ENCODE measurements at regions not wholly inside any gene's neighbourhood (a gene's known extent, or its start where the extent isn't known, plus 50 kb on each side); places are given as distances from the start of the nearest gene placed in this dataset.

DNA sequence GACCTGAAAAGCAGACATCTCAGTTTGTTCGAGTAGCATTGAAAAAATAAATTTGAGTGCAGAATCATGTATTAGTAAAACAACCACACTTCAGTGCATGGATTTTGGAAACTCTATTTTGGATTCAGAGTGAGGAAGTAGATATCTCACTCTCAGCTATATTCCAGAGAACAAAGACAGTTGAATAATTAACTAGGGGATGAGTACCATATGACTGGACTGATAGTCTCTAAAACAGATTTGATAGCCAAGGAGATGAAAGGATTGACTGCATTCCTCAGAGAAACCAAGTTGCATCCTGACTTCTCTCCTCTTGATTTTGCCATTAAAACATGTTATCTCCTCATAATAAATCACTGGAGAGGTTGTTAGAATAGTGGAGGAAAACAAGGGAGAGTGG, 268.4 kb upstream of the SP4 start:
- no peak for DNase-seq

GRCh38 chr7:21160401-21160800, 267.5 kb upstream of the SP4 start:
- DNase-seq = no peak

DNA sequence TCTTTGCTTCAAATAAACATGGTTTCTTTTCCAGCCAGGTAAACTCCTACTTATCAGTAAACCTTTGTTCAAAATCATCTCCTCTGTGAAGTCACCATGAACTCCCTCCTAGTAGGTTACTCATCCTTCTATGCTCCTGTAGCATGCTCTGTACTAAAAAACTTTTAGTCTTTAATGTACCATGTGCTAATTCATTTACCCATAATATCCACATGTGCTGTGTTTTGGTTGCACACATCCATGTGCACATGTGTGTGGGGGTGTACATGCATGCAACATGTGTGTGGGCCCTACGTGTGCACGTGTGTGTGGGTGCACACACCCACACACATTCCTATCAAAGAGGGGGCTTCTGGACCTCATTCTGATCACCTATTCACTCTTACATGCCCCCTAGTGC, 259.9 kb upstream of the SP4 start:
- no peak for DNase-seq

DNA sequence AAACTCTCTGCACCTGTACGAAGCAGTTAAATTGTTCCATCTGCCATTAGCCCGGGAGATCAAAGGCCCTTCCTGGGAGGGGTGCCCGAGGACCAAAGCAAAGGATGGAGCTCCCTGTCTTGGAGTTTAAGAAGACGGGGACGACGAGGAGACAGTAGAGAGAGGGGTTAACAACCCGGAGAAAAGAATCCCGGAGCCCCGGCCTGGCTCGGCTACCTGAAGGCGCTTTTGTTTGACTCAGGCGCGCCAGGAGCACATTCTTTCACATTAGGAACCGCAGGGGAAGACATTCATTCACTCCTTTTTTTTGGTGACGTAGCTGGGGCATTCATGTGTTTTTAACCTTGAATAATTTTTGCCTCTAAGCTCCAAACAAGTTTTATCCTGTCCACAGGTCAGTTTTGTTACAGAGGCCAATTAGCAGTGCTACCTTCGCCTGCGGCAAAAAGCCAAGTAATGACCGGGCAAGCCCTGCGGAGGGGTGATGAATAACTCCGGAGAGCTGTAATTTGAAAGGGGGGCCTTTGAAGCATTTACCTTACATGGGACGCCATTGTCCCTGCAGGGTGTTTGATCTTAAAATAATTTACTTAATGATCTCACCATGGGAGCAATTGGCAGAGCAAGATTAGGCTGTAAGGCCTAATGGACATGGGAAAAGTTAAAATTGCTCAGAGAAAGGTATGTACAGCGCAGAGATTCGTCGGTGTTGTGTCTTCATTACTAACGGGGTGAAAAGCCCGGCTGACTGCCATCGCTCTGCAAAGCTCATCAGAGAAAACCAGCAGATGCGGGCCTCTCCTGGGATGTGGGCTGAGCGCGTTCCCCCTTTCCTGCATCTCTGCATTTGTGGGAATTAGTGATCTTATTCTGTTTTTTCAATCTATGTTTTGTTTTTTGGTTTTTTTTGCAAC, 258.0 kb upstream of the SP4 start:
- DNase-seq = no peak

GRCh38 chr7:21172800-21173199, 255.1 kb upstream of the SP4 start:
- DNase-seq = no peak

- DNase-seq = no peak
Measured at GRCh38 chr7:21173436-21173835, 254.4 kb upstream of the SP4 start.

- DNase-seq = no peak
Measured at GRCh38 chr7:21175714-21176113, 252.2 kb upstream of the SP4 start.

DNA sequence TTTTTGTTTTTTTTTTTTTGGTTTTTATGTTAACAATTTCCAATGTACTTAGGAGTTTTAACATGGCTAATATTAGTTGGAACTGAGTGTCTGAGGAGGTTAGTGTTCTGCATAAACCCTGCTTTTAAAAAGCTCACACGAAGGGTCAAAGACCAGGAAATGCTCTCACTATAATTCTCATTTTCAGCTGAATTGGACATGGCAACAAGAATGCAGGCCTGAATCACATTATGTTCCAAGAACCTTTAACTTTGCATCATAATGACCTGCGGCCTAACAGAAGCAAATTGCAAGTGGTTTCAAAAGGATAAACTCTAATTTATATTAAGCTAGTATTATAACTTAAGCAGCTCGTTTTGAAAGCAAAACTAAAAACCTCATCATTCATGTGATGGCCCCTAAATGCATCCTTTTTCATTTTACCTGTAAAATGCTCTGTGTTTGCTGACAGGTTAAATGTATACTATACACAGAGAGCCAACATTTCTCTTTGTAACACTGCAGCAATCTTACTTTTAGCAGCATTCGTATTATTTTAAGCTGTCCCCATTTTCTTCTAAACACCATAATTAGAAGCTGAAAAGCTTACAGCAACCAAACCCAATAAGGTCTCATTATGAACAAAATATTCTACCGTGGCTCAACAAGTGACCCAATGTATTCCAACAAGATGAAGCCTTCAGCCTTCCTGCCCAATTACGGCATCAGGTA, 242.8 kb upstream of the SP4 start:
- DNase-seq = no peak

GRCh38 chr7:21185653-21186265, 242.1 kb upstream of the SP4 start:
- DNase-seq = no peak

- no peak for DNase-seq
Measured at GRCh38 chr7:21191321-21192073, 236.4 kb upstream of the SP4 start.

- no peak for DNase-seq
Measured at GRCh38 chr7:21192657-21193056, 235.2 kb upstream of the SP4 start.

GRCh38 chr7:21193895-21194294, 234.0 kb upstream of the SP4 start:
- no peak for DNase-seq

GRCh38 chr7:21194936-21195335, 232.9 kb upstream of the SP4 start:
- DNase-seq = no peak

DNA sequence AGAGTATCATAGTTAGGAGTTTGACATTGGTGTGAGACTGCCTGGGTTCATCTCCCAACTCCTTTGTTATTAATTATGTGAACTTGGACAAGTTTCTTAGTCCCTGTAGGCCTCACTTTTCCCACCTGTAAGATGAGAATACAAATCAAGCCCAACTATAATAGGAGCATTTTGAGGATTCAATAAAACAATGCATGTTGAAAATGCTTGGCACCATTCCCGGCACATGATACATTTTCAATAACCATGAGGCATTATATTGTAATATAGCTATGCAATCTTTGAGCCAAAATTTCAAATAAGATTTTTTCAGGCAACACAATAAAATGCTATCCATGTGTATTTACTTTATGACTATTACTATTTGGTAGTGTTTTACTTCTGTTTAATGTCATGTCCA, 229.0 kb upstream of the SP4 start:
- DNase-seq = no peak

GRCh38 chr7:21200503-21200902, 227.4 kb upstream of the SP4 start:
- no peak for DNase-seq

DNA sequence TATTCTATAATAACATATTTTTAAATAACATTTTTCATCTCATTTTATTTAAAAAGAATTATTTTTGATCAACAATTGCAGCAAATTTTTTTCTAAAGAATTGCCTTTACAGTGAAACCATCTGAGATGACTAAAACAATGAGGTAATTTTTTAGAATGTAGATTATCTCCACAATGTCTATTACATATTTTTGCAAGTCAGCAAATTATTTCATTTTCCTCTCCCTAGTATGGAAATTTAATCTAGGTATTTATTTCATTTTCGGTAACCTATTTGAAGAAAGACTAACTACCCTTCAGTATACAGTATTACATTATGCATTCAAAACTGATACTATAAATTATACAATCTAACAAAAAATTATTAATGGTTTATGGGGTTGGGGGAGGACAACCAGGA, 213.2 kb upstream of the SP4 start:
- no peak for DNase-seq

- DNase-seq = no peak
Measured at GRCh38 chr7:21215307-21215706, 212.6 kb upstream of the SP4 start.

- DNase-seq = no peak
Measured at GRCh38 chr7:21217365-21217764, 210.5 kb upstream of the SP4 start.

- no peak for DNase-seq
Measured at GRCh38 chr7:21218155-21218554, 209.7 kb upstream of the SP4 start.

DNA sequence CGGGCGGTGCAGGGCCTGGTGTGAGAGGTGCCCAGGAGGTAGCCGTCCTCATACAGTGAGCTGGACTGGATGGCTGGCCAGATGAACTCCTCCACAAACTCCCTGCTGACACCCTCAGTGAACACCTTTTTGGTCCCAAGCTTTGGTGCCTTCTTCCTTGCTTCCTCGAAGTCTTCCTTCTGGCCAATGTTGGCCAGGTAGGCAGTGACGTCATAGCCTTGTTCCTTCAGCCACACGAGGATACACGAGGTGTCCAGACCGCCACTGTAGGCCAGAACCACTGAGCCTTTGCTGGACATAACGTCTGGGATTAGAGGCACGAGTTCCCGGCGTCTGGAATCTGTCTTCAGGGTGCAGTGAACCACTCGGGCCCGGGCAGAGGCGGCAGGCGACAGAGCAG, 206.8 kb upstream of the SP4 start:
- DNase-seq = no peak

DNA sequence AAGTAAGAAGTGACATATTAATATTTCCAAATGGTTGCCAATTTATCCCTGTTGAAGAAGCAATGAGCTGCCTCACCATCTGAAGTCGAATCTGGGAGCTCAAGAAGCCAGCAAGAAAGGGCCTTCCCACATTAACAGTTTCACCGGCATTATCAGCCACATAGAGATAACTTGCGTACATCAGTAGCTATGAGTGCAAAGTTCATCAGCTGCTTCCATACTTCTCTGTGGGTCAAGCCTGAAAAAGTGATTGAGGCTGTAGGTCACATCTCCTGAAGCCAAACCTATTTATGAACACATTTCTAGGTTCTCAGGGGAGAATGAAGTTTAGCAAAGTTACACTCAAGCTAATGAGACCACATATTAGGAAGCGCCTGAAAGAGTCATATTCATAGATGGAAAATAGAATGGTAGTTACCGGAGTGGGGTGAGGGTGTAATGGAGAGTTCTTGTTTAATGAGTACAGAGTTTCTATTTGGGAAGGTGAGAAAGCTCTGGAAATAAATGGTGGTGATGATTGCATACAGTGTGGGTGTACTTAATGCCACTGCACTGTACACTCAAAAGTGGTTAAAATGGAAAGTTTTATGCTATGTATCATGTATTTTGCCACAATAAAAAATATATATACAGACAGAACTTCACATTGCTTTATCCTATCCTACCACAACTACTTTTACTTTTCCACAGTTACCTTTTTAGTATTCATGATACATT, 189.3 kb upstream of the SP4 start:
- DNase-seq = no peak

DNA sequence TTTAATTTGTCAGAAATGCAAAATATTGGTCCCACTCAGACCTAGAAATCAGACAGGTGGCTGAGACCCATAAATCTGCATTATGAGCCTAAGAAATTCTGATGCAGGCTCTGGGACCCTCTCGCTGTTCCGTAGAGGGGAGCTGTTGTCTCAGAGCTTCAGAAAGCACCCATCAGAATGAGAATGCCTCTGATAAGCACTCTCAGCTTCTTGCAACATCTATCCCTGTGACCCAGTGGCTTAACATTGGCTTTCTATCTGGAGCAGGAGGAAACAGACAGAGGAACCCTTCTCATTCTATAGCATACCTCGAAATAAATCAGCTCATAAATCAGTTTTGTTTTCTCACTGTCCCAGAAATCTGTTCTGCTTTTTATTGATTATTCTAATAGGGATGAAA, 184.6 kb upstream of the SP4 start:
- no peak for DNase-seq

Measured in NCI-H226 (cell line).